IPS-15b (cell line): ENCODE measurements at regions not wholly inside any gene's neighbourhood (a gene's known extent, or its start where the extent isn't known, plus 50 kb on each side); places are given as distances from the start of the nearest gene placed in this dataset.
"Not testable (repeated sequence)": the region's sequence is repeated elsewhere in the genome, so short reads cannot be mapped to it uniquely, and the experiment has no call there.

Experiments
- H3K27me3 ChIP-seq: one replicate; pipeline ENCODE4 v1.6.1; 2013; ENCODE audit warnings: low read length; ENCODE audit not compliant: control insufficient read depth, insufficient read depth
- H3K36me3 ChIP-seq: one replicate; pipeline ENCODE4 v1.6.1; 2013; ENCODE audit warnings: low read length; ENCODE audit not compliant: control insufficient read depth, insufficient read depth
- H3K4me1 ChIP-seq: one replicate; pipeline ENCODE4 v1.6.1; 2013; ENCODE audit warnings: mild to moderate bottlenecking, low read length; ENCODE audit not compliant: control insufficient read depth, insufficient read depth
- H3K4me3 ChIP-seq: one replicate; pipeline ENCODE4 v1.5.1; 2013; ENCODE audit warnings: low read depth, low read length
- H3K9ac ChIP-seq: one replicate; pipeline ENCODE4 v1.6.1; 2013; ENCODE audit warnings: low read depth, mild to moderate bottlenecking, low read length
- H3K9me3 ChIP-seq: one replicate; pipeline ENCODE4 v1.6.1; 2013; ENCODE audit warnings: mild to moderate bottlenecking, low read length; ENCODE audit not compliant: control insufficient read depth, insufficient read depth

DNA sequence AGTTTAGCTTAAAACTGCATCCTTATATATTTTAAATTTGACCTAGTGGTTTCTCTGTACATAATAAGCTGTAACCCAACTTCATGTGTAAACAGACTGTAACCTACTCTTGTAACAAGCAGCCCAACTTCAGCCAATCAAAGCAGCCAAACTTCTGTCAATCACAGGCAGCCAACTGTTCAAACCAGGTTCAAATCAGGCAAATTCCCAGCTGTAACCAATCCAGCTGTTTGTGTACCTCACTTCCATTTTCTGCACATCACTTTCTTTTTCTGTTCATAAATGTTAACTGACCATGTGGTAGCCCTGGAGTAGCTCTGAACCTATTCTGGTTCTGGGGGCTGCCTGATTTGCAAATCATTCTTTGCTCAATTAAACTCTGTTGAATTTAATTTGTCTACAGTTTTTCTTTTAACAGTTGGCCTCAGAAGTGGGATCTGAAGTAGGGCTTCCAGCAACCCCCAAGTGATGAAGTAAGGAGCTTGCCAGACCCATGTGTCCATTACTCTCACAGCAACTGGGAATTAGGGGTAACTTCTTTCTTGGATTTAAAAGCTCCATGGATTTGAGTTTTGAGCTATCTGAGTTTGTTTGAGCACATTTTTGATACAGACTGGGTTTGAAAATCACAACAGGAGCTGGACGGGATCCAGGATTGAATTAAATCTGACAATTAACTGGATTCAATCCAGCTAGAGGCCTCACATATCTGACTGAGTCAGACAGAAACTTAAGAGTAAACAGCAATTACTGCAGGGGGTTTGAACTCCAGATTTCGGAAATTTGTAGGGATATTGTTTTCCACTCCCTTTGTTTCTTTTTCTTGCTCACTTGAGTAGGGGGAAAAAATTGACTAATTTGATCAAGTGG, 1569.7 kb upstream of the SLC39A10 start:
- Histone ChIP-seq H3K9ac (no peak overlapping the region), H3K9me3 (no peaks in the 10 kb centered on the region), H3K36me3 (no peaks in the 10 kb centered on the region), H3K4me1 (no peaks in the 10 kb centered on the region), H3K4me3 (no peak overlapping the region), H3K27me3 (no peaks in the 10 kb centered on the region)

DNA sequence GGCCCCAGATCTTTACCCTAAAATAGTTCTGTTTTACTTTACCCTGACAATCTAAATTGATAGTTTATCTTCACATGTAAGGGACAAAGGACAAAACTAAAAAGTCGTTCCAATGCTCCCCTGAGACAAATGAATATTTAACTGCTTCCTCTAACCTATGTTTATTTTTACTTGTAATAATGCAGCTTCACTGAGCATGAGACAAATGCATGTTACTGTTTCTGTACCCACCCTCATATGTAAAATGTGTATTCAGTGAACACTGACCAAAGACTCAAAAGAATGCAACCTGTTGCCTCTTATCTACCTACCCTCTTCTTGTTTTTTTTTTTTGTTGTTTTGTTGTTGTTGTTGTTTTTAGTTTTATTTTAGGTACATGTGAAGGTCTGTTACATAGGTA, 1570.9 kb upstream of the SLC39A10 start:
- no peaks in the 10 kb centered on the region for H3K36me3 ChIP-seq
- H3K9me3 ChIP-seq, result no peaks in the 10 kb centered on the region
- H3K27me3 ChIP-seq, result no peaks in the 10 kb centered on the region
- no peak overlapping the region for H3K4me3 ChIP-seq
- no peak overlapping the region for H3K9ac ChIP-seq
- no peaks in the 10 kb centered on the region for H3K4me1 ChIP-seq

DNA sequence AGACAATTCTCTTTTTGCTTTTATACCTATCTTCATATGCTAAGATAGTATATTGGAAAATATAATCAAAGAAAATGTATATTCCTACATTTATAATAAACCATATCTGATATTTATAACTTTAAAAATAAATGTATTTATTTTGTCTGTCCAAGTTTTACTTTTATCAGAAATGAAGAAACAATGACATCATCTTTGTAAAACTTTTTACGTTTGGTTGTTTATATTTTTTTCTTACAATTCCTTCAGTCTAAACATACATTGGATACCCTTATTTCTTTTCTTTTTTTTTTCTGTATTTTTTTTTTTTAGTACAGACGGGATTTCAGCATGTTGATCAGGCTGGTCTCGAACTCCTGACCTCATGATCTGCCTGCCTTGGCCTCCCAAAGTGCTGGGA, 1577.0 kb upstream of the SLC39A10 start:
- Histone ChIP-seq H3K9ac (no peak overlapping the region), H3K27me3 (no peaks in the 10 kb centered on the region), H3K4me1 (no peaks in the 10 kb centered on the region), H3K4me3 (no peak overlapping the region), H3K9me3 (no peaks in the 10 kb centered on the region), H3K36me3 (no peaks in the 10 kb centered on the region)

DNA sequence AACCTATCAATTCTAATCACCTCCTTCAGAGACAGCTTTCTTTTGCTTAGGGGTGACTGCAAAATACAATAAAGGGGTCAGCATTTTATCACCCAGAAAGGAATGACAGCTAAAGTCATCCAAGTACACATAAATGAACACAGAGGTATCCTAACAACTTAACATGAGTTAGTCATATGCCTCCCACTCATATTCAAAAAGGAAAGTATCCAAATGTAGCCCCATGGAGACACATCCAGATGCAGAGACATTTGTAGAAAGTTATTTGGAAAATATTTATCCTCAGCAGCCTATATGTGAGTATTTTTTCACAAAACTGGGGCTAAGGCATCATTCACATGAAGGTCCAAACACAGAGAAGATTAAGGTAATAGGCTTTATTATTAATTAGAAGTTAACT, 1579.7 kb upstream of the SLC39A10 start:
- no peaks in the 10 kb centered on the region for H3K9me3 ChIP-seq
- H3K4me3 ChIP-seq, result no peak overlapping the region
- no peaks in the 10 kb centered on the region for H3K27me3 ChIP-seq
- no peak overlapping the region for H3K9ac ChIP-seq
- no peaks in the 10 kb centered on the region for H3K4me1 ChIP-seq
- H3K36me3 ChIP-seq, result no peaks in the 10 kb centered on the region

DNA sequence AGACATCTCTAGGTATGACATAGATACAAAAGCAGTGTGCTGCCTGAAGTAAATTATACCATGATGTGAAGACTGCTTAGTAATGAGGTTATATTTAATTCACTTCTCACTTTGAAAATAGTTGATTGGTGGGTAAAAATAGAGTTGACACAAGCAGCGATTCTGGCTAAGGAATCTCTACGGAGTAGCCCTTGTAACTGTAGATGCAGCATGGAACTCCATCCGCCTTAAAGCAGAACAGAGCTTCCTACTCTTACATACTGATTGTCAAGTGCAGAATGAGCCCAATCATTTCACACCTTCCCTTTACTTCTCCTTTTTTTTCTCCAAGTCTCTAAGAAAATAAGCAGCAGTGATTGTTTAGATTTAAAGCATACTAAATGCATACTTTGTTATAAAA, 1594.6 kb upstream of the SLC39A10 start:
- H3K9me3 ChIP-seq, result no peaks in the 10 kb centered on the region
- H3K27me3 ChIP-seq, result no peaks in the 10 kb centered on the region
- H3K4me1 ChIP-seq, result no peaks in the 10 kb centered on the region
- no peak overlapping the region for H3K4me3 ChIP-seq
- H3K9ac ChIP-seq, result no peak overlapping the region
- H3K36me3 ChIP-seq, result no peaks in the 10 kb centered on the region

DNA sequence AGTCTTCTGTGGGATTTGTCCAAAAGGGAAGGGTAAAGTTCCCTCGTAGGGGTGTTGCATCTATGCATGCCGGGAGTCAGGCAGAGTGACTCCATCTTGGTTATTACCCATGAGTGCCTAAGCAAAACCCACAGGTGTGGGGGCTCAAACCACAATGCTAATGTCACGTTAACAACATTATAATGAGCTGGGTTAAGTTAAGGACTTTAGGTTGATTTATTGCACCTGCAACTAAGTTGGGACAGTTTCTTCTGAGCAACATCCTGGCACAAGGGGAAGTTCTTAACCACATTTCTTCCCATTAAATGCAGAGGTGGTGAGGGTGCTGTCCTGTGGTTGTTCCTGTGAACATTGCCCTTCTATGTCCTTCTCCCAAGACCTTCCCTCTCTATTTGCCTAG, 1596.8 kb upstream of the SLC39A10 start:
- Histone ChIP-seq H3K9me3 (no peaks in the 10 kb centered on the region), H3K27me3 (no peaks in the 10 kb centered on the region), H3K4me1 (no peaks in the 10 kb centered on the region)

DNA sequence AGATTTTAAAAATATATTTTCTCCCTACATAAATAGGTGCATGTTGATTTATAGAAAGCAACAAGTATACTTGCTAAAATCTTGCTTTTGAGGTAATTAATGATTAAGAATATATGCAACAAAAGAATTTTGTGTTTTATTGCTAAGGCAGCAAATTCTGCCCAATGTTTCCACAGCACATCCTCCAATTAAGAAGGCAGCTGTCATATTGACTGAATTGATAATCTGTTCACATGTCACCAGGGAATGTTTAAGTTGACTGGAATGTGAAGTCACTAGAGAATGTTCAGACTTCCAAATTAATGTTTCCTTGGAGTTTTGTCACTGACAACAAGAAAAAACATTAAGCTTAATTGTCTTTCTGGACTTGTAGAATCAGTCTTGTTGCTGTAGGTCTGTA, 1602.7 kb upstream of the SLC39A10 start:
- H3K9me3 ChIP-seq, result no peaks in the 10 kb centered on the region
- H3K27me3 ChIP-seq, result no peaks in the 10 kb centered on the region
- no peak overlapping the region for H3K9ac ChIP-seq
- H3K4me1 ChIP-seq, result no peaks in the 10 kb centered on the region
- no peaks in the 10 kb centered on the region for H3K36me3 ChIP-seq
- no peak overlapping the region for H3K4me3 ChIP-seq

More for the DNA sequence above, 1596.8 kb upstream of the SLC39A10 start:
- no peak overlapping the region for H3K4me3 ChIP-seq
- no peak overlapping the region for H3K9ac ChIP-seq
- no peaks in the 10 kb centered on the region for H3K36me3 ChIP-seq

DNA sequence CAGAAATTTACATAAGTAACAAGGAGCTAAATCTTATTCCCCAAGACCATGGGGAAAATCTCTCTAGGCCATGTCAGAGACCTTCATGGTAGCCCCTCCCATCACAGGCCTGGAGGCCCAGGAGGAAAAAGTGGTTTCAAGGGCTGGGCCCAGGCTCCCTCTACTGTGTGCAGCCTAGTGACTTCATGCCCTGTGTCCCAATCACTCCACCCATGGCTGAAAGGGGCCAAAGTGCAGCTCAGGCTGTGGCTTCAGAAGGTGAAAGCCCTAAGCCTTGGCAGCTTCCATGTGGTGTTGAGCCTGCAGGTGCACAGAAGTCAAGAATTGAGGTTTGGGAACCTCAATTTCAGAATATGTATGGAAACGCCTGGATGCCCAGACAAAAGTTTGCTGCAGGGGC, 1612.7 kb upstream of the SLC39A10 start:
- Histone ChIP-seq H3K36me3 (no peaks in the 10 kb centered on the region), H3K4me1 (no peaks in the 10 kb centered on the region), H3K9ac (no peak overlapping the region), H3K9me3 (no peaks in the 10 kb centered on the region), H3K4me3 (no peak overlapping the region), H3K27me3 (no peaks in the 10 kb centered on the region)

DNA sequence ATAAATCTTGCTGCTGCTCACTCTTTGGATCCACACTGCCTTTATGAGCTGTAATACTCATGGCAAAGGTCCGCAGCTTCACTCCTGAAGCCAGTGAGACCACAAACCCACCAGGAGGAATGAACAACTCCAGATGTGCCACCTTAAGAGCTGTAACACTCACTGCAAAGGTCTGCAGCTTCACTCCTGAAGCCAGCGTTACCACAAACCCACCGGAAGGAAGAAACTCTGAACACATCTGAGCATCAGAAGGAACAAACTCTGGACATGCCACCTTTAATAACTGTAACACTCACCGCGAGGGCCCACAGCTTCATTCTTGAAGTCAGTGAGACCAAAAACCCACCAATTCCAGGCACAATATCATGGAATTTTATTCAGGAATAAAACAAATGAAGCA, 1635.9 kb upstream of the SLC39A10 start:
- H3K27me3 ChIP-seq, H3K9me3 ChIP-seq, H3K36me3 ChIP-seq, H3K4me3 ChIP-seq, H3K4me1 ChIP-seq, H3K9ac ChIP-seq: not testable (repeated sequence)

DNA sequence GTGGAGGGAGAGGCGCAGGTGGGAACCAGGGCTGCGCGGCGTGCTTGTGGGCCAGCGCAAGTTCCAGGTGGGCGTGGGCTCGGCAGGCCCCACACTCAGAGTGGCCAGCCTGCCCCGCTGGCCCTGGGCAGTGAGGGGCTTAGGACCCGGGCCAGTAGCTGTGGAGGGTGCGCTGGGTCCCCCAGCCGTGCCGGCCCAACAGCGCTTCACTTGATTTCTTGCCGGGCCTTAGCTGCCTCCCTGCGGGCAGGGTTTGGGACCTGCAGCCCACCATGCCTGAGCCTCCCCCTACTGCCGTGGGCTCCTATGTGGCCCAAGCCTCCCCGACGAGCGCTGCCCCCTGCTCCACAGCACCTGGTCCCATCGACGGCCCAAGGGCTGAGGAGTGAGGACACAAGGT, 1636.9 kb upstream of the SLC39A10 start:
- H3K27me3 ChIP-seq, result no peaks in the 10 kb centered on the region
- H3K36me3 ChIP-seq, result no peaks in the 10 kb centered on the region
- H3K9ac ChIP-seq, result no peak overlapping the region
- no peaks in the 10 kb centered on the region for H3K9me3 ChIP-seq
- H3K4me1 ChIP-seq, result no peaks in the 10 kb centered on the region
- no peak overlapping the region for H3K4me3 ChIP-seq

DNA sequence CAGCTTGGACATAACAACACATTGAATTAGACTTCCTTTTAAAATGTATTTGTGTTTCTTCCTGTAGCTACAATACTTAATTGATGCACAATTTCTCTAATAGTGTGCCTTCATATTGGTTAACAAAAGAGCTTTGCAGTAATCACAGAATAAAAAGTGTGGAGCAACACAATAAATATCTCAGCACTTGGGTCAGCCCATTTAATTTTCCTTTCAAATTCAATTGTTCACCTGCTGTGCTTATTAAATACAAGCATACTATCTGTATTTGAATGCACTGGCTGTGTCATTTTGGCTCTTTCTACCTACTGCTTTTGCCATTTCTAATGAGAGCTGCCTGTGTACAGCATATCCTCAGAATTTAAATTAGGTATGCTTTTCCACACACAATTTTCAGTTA, 1641.3 kb upstream of the SLC39A10 start:
- Histone ChIP-seq H3K9me3 (no peaks in the 10 kb centered on the region), H3K4me1 (no peaks in the 10 kb centered on the region), H3K9ac (no peak overlapping the region), H3K4me3 (no peak overlapping the region), H3K27me3 (no peaks in the 10 kb centered on the region), H3K36me3 (no peaks in the 10 kb centered on the region)

DNA sequence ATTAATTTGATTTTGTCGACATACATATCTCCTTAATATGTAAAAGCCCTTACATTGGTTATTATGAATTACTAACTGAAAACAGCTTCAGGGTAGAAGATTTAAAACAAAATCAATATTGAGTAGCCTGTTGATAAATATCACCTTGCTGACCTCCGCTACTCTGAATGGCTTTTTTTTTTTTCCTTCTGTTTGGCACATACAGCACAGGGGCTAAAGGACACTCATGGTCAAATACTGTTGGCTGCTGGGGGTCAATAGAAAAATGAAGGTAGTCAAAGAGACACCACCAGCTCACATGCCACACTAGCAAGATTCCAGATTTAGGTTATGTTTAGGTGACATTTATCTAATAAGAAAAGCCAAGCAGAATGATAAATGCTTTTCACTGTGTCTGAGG, 1642.4 kb upstream of the SLC39A10 start:
- H3K9ac ChIP-seq, result no peak overlapping the region
- no peaks in the 10 kb centered on the region for H3K36me3 ChIP-seq
- no peaks in the 10 kb centered on the region for H3K4me1 ChIP-seq
- no peak overlapping the region for H3K4me3 ChIP-seq
- no peaks in the 10 kb centered on the region for H3K27me3 ChIP-seq
- H3K9me3 ChIP-seq, result no peaks in the 10 kb centered on the region
